LNCaP clone FGC (cell line): ENCODE measurements at regions not wholly inside any gene's neighbourhood (a gene's known extent, or its start where the extent isn't known, plus 50 kb on each side); places are given as distances from the start of the nearest gene placed in this dataset.

ENCODE experiments used
- DNase-seq: peaks from one replicate; pipeline ENCODE4 v3.0.0-alpha.2; 2011; ENCODE audit warnings: low read depth
- H3K4me3 ChIP-seq: 2 replicates; pipeline ENCODE4 v1.5.1; 2011; ENCODE audit warnings: mild to moderate bottlenecking, low read depth, low read length, control low read depth
- CTCF ChIP-seq: IDR thresholded peaks from 2 replicates; pipeline ENCODE4 v1.5.1; 2012; ENCODE audit warnings: mild to moderate bottlenecking; ENCODE audit not compliant: control insufficient read depth, insufficient read depth; ENCODE audit errors: extremely low read depth

- no peak overlapping the region for H3K4me3 ChIP-seq
- DNase-seq, result no peak
- no peak for TF ChIP-seq CTCF
These were observed 250.0 kb downstream of the CDC14C start for GRCh38 chr7:49174396-49174795.

GRCh38 chr7:49187543-49188268, 263.4 kb downstream of the CDC14C start:
- DNase-seq, result no peak
- H3K4me3 ChIP-seq, result no peak overlapping the region
- TF ChIP-seq CTCF, result 0 out of 2 replicates have a peak, but pooled peaks have one; percentile 10

DNA sequence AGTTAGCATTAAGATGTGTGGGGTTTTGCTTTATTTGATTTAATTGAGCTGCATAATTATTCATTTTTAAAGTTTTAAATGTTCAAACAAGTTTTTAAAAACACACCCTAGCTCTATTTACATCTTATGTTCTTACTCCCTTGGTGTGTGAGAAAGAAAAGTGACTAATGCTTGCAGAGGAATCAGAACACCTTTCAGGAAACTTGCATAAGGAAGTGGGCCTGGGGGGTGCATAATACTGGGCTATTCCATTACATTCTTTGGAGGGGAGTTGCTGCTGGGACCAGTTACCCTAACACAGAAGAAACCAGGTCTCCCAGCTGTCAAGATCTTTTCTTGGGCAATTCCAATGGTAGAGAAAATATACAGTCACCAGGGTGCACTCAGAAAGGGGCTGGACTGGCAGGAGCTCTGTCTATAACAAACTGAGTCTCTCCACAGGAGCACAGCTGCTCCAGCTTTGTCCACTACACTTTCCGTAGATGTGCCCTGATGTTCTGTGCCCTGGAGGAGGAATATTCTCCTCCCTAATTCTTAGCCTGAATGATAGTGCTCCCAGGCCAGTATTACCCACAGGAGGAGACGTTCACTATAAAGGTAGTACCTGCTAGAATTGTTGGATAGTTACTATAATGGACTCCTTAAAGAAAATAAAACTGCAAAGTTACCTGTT, 304.2 kb downstream of the CDC14C start:
- H3K4me3 ChIP-seq, result no peak overlapping the region
- TF ChIP-seq CTCF, result no peak
- no peak for DNase-seq

DNA sequence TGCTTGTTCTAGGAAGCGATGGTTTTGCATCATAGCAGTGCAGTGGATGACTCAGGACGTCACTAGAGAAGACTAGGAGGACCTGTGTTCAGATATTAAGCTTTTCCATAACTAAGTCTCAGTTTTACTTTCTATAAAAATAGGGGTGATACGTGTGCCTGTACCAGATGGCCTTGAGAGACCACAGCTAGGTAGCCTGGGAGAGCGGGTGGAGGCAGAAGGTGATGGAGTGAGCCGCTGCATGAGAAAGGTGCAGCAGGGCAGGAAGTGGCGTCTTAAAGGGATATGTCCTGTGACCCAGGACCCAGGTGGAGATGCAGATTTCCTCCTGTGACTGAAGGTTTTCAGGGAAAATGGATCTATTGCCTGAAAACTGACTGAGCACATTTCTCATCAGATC, 304.9 kb downstream of the CDC14C start:
- DNase-seq, result no peak
- H3K4me3 ChIP-seq, result no peak overlapping the region
- TF ChIP-seq CTCF, result no peak

- no peak for DNase-seq
- peak; percentile 38 for TF ChIP-seq CTCF
- H3K4me3 ChIP-seq, result no peak overlapping the region
These were observed 319.2 kb downstream of the CDC14C start for GRCh38 chr7:49243521-49243920.

- DNase-seq, result no peak
- no peak for TF ChIP-seq CTCF
- H3K4me3 ChIP-seq, result no peak overlapping the region
These were observed 320.2 kb downstream of the CDC14C start for GRCh38 chr7:49244543-49244942.
